ENCODE measurements at regions not wholly inside any gene's neighbourhood (a gene's known extent, or its start where the extent isn't known, plus 50 kb on each side); places are given as distances from the start of the nearest gene placed in this dataset.
A peak's percentile ranks its signal among the peaks of the same experiment; 100 is the strongest.

GRCh38 chr12:124442772-124443445, 124.5 kb downstream of the NCOR2 start:
- no peak for DNase-seq

- no peak for DNase-seq
These were observed 125.1 kb downstream of the NCOR2 start for GRCh38 chr12:124442281-124442680.

GRCh38 chr12:124441443-124442194, 125.8 kb downstream of the NCOR2 start:
- no peak for DNase-seq

- no peak for DNase-seq
These were observed 126.5 kb downstream of the NCOR2 start for GRCh38 chr12:124440841-124441381.

DNA sequence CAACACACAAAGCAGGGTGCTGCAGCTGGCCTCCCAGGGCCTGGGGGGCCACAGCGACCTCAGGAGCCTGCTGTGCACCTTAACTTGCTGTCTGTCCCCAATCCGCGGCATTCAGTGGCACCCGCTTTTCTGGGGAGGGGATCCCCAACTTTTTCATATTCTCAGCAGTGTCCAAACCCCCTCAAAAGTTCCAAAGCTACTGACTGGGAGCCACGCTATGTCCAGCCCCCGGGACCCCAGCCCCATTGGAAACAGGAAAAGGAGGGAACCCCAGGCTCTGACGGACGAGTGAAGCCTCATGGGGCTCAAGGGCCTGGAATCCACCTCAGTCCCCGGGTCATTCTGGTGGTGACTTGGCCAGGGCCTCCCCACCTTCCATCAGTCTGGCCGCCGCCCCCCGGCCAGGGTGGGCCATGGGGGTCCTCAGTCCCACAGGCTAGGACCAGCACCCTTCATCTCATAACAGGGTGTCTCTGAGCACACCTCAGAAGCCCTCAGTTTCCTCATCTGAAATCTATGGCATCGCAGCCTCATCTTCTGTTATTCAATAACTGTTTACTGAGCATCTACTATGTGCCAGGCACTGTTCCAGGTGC, 127.3 kb downstream of the NCOR2 start:
- no peak for DNase-seq

GRCh38 chr12:124438437-124439056, 128.9 kb downstream of the NCOR2 start:
- DNase-seq = no peak

GRCh38 chr12:124437617-124438436, 129.6 kb downstream of the NCOR2 start:
- peak; percentile 17 for DNase-seq

DNA sequence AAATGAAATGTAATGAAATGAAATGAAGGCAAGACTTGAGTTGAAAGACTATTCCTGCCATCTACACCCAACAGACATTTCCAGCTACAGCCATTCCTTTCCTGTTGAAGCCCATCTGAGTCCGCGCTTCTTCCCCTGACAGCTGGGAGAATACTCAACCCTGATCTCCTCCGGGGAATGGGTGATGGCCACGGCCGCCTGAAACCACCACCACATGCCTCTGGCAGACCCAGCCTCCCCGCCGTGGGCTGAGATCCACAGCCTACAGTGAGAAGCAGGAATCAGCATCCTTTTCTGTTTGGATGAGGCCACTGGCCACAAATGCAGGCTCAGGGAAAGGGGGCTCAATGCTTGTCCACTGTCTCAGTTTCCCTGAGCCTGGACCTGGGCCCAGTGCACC, 130.3 kb downstream of the NCOR2 start:
- DNase-seq = no peak

DNA sequence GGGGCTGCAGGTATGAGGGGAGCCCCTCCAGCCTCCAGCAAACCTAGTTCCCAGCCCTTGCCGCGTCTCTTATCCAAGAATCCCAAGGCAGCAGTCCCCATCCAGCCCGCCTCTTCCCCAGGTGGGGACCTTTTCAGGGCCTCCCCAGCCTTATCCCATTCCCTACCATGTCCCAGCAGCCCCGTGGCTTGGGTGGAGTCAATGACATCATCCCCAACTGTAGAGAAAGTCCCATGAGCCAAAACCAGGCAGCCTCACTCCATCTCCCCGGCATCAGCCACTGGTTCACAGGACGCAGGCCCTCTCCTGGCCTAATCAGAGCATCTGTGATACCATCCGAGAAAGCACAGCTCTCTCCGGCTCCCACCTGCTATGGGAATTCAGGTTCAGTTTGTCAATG, 131.0 kb downstream of the NCOR2 start:
- DNase-seq = no peak

GRCh38 chr12:124435806-124436345, 131.5 kb downstream of the NCOR2 start:
- DNase-seq = no peak

- DNase-seq = no peak
These were observed 132.2 kb downstream of the NCOR2 start for GRCh38 chr12:124434951-124435805.

GRCh38 chr12:124434354-124434753, 133.1 kb downstream of the NCOR2 start:
- DNase-seq = no peak

GRCh38 chr12:124433879-124434278, 133.5 kb downstream of the NCOR2 start:
- no peak for DNase-seq

DNA sequence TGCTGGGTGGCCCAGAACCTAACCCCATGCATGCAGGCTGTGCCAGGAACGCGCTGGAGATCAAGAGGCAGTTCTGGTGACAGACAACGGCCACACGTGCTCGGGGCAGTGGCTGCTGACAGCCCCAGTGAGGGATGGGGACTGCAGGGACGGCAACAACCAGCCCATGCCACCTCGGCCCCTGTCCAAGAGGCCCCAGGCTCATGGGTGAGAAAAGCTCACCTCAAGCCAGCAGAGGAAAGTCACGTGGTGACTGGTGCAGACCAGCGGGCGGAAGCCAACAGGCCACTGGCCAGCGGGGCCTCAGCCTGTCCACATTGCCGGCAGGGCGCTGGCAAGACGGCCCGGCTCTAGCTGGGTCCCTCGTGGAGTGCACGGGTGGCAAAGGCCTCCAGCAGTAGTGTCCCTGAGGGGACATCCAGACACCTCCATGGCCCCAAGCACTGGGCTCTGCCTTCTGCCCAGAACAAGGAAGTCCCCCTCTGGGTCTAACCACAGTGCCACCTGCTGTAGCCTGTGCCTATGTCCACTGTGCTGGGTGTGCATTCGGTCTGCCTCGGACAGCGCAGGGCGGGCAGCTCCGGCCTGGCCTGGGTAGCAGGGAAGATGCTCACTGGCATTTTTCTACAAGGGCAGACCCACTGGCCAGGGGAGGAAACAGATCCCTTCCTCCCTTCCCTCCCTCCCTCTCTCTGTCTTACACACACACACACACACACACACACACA, 134.1 kb downstream of the NCOR2 start:
- no peak for DNase-seq

- no peak for DNase-seq
These were observed 135.0 kb downstream of the NCOR2 start for GRCh38 chr12:124432376-124432775.

- DNase-seq = no peak
These were observed 135.4 kb downstream of the NCOR2 start for GRCh38 chr12:124431971-124432370.

DNA sequence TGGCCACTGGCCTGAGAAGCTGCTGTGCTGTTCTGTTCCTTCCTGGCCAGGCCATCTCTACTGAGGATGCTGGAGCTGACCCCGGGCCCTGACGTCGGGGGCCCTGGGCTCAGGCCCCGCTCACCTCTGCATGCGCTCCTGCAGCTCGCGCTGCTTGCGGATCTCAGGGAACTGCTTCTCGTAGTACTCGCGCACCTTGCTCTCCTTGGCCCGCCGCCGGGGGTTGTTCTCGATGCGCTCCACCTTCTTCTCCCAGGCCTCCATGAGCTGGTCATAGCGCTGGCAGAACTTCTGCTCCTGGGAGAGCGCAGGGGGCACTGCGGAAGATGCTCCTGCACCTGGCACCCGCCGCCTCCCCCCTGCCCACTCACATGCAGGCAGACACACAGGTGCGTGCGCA, 135.6 kb downstream of the RFLNA start:
- no peak for DNase-seq

DNA sequence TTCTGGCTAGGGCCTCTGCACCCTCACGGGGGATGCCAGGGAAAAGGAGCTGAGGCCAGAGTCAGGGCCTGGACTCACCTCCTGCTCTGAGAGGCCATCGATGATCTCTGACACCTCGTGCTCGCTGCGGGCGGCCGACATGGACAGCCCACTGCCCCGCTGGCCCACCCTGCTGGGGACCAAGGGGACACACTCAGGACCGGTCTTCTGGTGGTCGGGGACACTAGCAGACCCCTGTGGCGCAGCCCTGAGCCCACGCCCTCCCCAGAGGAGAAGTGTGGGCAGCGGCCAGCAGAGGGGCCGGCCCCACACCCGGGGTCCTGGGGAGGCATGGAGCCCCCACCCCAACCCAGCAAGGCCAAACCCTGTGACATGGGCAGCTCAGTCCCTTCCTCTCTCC, 134.6 kb downstream of the RFLNA start:
- DNase-seq = no peak

- DNase-seq = no peak
These were observed 133.9 kb downstream of the RFLNA start for GRCh38 chr12:124428792-124429281.

DNA sequence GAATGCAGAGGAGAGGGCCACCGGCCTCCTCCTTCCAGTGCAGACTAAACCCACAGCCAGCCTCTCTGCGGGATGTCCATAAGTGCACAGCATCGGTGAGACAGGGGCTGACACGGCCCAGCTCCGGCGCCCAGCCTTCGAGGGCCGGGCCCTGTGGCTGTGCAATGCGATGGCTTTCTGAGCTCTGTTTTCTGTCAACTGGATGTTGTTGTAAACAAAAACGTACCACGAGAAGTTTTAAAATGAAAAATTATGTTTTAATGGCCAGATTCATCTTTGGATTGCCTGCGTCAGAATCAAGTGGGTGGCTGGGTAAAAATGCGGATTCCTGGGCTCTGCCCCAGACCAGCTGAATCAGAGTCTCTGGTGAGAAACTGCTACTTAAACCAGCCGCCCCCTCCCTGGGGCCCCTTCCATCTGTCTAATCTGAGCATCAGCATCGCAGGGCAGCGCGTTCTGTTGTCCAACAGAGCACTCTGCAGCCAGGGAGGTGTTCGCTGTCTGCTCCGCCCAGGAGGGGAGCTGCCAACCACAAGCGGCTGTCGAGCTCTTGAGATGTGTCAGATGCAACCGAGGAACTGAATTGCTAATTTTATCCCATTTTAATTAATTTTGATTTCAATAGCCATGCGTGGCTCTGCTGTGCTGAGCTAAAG, 133.4 kb downstream of the RFLNA start:
- DNase-seq = no peak
